ENCODE measurements at regions not wholly inside any gene's neighbourhood (a gene's known extent, or its start where the extent isn't known, plus 50 kb on each side); places are given as distances from the start of the nearest gene placed in this dataset.

- no peaks in the 10 kb centered on the region for H4K20me1 ChIP-seq (replicated peaks; ENCODE audit: insufficient read depth)
- DNase-seq (ENCODE audit: low spot score): no peak
- H3K27ac ChIP-seq (ENCODE audit: low read depth): no peak overlapping the region
- Mint-ChIP-seq H3K36me3 (ENCODE audit: low read depth) (peaks cover 8% of the 10 kb centered on the region; the same call in 1 of the 3 replicates), H3K4me3 (no peak overlapping the region), H3K9me3 (peaks cover 19% of the 10 kb centered on the region), H3K27ac (no peak overlapping the region), H3K27me3 (ENCODE audit: insufficient read depth, low read depth, poor library complexity) (peaks cover 3% of the 10 kb centered on the region), H3K4me1 (no peaks in the 10 kb centered on the region)
- H3F3A ChIP-seq (replicated peaks; ENCODE audit: low read depth): no peaks in the 10 kb centered on the region
- no peak overlapping the region for H2AFZ ChIP-seq
- 0 out of 2 replicates have a peak, but pooled peaks cover 7% of the 10 kb centered on the region for H3K9me2 ChIP-seq (ENCODE audit: insufficient read depth)
- TF ChIP-seq EZH2phosphoT487 (IDR thresholded peaks at IDR 0.05; ENCODE audit: unreplicated experiment) (no peak), EZH2 (IDR thresholded peaks at IDR 0.05; ENCODE audit: low read depth, unreplicated experiment) (no peak)
- H3K4me2 ChIP-seq: no peak overlapping the region
- H3K36me3 ChIP-seq (ENCODE audit: insufficient read depth): peaks cover 6% of the 10 kb centered on the region; the same call in 1 of the 2 replicates
- ATAC-seq: no peak
- H3K4me3 ChIP-seq: no peak overlapping the region
- H3K4me1 ChIP-seq (ENCODE audit: insufficient read depth): no peaks in the 10 kb centered on the region
- no peaks in the 10 kb centered on the region for H3K27me3 ChIP-seq (ENCODE audit: insufficient read depth)
- H3K79me2 ChIP-seq (replicated peaks; ENCODE audit: insufficient read depth): no peaks in the 10 kb centered on the region
These were observed 74.5 kb upstream of the FRY start for GRCh38 chr13:31956980-31957644.

DNA sequence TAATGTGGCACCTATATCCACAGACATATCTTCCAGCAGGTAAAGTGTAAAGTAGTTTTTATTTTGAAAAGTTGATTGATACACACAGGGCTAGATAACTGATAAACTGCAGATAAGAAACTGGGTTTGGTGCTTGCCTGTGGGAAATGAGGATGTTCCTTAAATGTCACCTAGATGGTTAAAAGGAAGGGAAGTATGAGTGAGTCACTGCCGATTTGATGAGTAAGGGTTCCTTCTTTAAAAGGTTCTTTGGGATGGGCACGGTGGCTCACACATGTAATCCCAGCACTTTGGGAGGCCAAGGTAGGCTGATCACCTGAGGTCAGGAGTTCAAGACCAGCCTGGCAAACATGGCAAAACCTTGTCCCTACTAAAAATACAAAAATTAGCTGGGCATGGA, 73.8 kb upstream of the FRY start:
- no peak overlapping the region for H3K27ac ChIP-seq (ENCODE audit: low read depth)
- DNase-seq (ENCODE audit: low spot score) (no peak), ATAC-seq (no peak)
- no peak overlapping the region for H3K4me2 ChIP-seq
- H3K36me3 ChIP-seq (ENCODE audit: insufficient read depth): peaks cover 6% of the 10 kb centered on the region; the same call in 1 of the 2 replicates
- no peak for TF ChIP-seq POLR2AphosphoS5 (IDR thresholded peaks at IDR 0.05; ENCODE audit: low read depth)
- no peak for TF ChIP-seq ETS1 (IDR thresholded peaks at IDR 0.05)
- TF ChIP-seq EZH2 (IDR thresholded peaks at IDR 0.05; ENCODE audit: low read depth, unreplicated experiment): no peak
- TF ChIP-seq EZH2phosphoT487 (IDR thresholded peaks at IDR 0.05; ENCODE audit: unreplicated experiment): no peak
- TF ChIP-seq, protein P1, sequence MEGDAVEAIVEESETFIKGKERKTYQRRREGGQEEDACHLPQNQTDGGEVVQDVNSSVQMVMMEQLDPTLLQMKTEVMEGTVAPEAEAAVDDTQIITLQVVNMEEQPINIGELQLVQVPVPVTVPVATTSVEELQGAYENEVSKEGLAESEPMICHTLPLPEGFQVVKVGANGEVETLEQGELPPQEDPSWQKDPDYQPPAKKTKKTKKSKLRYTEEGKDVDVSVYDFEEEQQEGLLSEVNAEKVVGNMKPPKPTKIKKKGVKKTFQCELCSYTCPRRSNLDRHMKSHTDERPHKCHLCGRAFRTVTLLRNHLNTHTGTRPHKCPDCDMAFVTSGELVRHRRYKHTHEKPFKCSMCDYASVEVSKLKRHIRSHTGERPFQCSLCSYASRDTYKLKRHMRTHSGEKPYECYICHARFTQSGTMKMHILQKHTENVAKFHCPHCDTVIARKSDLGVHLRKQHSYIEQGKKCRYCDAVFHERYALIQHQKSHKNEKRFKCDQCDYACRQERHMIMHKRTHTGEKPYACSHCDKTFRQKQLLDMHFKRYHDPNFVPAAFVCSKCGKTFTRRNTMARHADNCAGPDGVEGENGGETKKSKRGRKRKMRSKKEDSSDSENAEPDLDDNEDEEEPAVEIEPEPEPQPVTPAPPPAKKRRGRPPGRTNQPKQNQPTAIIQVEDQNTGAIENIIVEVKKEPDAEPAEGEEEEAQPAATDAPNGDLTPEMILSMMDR (conservative IDR thresholded peaks at IDR 0.05; ENCODE audit: low read depth in 2 of 2): no peak
- no peak for TF ChIP-seq NANOG (IDR thresholded peaks at IDR 0.05; ENCODE audit: borderline replicate concordance)
- Mint-ChIP-seq H3K36me3 (ENCODE audit: low read depth) (peaks cover 8% of the 10 kb centered on the region; the same call in 1 of the 3 replicates), H3K4me1 (no peaks in the 10 kb centered on the region), H3K4me3 (no peak overlapping the region), H3K27ac (no peak overlapping the region), H3K27me3 (ENCODE audit: insufficient read depth, low read depth, poor library complexity) (peaks cover under 1% of the 10 kb centered on the region), H3K9me3 (peaks cover 19% of the 10 kb centered on the region)
- H2AFZ ChIP-seq: no peak overlapping the region
- H3K4me3 ChIP-seq: no peak overlapping the region
- no peaks in the 10 kb centered on the region for H3F3A ChIP-seq (replicated peaks; ENCODE audit: low read depth)
- no peaks in the 10 kb centered on the region for H4K20me1 ChIP-seq (replicated peaks; ENCODE audit: insufficient read depth)
- H3K9me2 ChIP-seq (ENCODE audit: insufficient read depth): 0 out of 2 replicates have a peak, but pooled peaks cover 7% of the 10 kb centered on the region
- no peaks in the 10 kb centered on the region for H3K27me3 ChIP-seq (ENCODE audit: insufficient read depth)
- no peaks in the 10 kb centered on the region for H3K4me1 ChIP-seq (ENCODE audit: insufficient read depth)
- H3K79me2 ChIP-seq (replicated peaks; ENCODE audit: insufficient read depth): no peaks in the 10 kb centered on the region

All from GM23338 (cell line).